UCSD-AML1 (cell line): ENCODE measurements at regions not wholly inside any gene's neighbourhood (a gene's known extent, or its start where the extent isn't known, plus 50 kb on each side); places are given as distances from the start of the nearest gene placed in this dataset.
"Not testable (repeated sequence)": the region's sequence is repeated elsewhere in the genome, so short reads cannot be mapped to it uniquely, and the experiment has no call there.

Experiments
- DNase-seq: peaks from one replicate; lab custom pipeline; 2025; ENCODE audit not compliant: unreplicated experiment; lab: John Stamatoyannopoulos, UW

DNA sequence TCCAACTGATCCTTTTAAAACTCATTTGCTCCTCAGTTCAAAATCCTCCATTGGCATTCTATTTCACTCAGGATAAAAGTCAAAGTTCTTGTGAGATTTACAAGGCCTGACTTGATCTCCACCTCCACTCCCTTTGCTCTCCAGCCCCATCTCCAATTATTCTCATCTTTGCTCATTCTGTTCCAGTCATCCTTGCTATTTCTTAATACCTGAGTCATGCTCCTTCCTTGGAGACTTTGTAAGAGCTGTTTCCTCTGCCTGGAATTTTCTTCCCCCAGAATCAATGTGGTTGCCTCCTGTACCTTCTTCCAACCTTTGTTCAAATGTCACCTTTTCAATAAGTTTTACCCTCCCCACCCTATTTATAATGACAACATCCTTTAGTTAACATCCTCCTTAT, 373.5 kb downstream of the HTR1B start:
- DNase-seq: no peak

DNA sequence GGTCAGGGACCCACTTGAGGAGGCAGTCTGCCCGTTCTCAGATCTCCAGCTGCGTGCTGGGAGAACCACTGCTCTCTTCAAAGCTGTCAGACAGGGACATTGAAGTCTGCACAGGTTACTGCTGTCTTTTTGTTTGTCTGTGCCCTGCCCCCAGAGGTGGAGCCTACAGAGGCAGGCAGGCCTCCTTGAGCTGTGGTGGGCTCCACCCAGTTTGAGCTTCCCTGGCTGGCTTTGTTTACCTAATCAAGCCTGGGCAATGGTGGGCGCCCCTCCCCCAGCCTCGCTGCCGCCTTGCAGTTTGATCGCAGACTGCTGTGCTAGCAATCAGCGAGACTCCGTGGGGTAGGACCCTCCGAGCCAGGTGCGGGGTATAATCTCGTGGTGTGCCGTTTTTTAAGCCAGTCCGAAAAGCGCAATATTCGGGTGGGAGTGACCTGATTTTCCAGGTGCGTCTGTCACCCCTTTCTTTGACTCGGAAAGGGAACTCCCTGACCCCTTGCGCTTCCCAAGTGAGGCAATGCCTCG, 375.4 kb downstream of the HTR1B start:
- DNase-seq: not testable (repeated sequence)

DNA sequence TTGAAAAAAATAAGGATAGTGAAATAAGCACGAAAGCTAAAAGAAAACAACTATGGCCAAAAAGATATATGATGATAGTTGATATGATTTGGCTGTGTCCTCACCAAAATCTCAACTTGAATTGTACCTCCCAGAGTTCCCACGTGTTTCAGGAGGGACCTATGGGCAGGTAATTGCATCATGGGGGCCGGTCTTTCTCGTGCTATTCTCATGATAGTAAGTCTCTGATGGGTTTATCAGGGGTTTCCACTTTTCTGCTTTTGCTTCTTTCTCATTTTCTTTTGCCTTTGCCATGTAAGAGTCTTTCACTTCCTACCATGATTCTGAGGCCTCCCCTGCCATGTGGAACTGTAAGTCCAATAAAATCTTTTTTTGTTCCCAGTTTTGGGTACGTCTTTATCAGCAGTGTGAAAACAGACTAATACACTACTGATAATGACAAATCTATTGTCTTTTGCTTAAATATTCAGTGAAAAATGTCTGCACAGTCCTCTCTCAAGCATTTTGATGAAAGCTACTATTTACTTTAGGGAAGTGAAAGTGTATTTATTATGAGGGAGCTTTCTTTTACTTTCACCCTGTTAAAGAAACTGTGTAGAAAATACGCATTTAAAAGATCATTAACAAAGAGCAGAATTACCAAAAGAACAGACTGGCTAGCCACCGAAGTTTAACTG, 389.1 kb downstream of the HTR1B start:
- DNase-seq: no peak

DNA sequence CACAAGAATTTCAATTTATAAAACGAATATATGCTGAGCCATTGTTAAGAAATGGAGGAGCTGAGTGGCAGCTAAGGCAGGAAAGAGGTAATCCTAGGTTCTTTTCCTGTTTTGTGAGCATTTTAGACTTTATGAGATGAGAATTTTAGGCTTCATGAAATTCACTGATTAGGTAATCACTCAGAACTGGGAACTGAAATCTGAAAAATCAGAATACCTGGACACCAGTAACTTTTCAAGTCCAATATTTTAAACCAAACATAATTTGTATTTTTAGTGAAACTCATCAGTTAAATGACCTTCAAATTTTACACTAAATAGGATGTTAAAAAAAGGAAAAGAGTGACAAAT, 389.9 kb downstream of the HTR1B start:
- DNase-seq: no peak

DNA sequence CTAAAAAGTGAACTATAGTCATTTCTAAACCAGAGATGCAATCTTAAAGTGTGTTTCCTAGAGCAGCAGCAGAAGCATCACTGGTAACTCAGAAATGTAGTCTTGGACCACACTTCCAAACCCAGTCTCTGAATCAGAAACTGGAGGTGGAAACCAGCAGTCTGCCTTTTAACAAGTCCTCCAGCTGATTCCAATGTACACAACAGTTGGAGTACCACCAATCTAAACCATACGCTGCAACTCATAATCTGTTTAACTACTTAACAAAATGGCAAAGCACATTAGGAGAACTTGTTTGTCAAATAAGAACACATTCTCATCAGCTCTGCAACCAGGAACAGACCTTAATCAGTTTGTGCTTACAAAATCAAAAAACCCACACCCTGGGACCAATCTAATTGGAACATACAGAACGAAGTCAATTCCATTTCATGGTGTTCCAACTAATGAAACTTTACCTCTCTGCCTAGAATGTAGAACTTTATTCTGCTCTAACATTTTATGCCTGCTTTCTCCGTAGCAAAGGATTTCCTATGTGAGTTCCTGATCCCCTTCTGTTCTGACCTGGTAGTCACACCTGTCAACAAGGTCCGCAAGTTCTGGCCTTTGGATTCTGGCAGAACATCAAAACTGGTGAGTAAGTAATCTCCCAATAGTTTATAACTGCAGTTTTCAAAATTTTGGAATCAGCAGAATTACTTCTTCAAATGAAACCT, 390.4 kb downstream of the HTR1B start:
- DNase-seq: no peak

DNA sequence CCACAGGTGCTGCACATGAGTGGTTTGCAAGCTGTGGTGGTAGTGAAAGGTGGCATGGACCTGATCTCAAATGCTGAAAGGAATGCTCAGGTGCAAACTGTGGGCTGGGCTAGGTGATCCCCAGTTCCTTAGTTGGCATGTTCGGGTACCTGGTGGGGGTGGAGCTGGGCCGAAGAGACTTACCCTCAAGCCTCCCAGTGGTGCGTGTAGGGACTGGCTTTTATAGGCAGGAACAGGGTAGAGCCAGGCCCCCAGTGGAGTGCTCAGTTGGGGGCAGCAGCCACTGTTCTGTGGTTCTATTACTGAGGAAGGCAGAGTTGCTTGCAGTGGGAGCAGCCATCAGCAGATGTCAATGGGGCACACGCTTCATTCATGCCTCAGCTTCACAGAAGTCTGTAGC, 399.8 kb downstream of the HTR1B start:
- DNase-seq: no peak

DNA sequence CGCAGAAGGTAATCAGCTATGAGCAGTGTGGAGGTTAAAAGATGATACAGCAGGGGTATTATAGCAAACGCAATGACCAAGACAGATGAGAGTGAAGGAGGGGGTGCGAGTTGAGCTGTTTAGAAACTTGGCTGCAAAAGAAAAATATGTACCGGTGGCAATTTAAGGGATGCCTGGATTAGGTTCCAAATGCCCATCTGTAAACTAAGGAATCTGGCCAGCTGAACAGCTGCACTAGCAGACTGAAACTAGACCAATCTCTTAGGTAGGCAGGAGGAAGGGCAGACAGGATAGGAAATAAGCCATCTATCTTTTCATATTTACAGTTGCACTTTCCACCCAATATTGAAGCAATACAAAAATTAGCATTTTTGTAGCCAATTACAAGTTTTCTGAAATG, 407.6 kb downstream of the HTR1B start:
- DNase-seq: no peak

DNA sequence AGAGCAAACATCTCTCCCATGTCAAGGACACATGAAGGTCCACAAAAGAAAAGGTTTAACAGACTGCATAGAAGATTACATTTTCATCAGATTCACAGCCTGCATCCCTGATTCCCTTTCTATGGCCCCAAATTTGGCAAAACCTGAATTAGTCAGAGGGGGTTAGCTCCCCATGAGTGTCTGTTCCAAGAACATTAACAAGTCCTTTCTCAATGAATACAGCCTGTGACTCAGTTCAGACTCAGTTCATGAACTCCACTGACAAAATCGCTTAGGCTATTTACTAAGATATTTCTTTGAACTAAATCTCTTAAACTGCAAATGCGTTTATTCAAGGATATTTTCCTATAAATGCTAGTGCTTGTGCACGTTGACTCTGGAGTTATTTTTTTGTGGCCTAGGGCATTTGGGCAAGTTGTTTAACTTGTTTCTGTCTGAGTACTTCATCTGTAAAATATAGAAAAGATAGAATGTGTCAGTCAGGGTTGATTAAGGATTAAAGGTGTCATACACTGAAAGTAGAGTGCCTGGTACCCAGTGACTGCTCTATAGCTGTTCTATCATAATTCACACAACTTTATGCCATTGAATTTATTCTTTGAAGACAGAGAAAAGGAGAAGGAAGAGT, 422.6 kb downstream of the HTR1B start:
- no peak for DNase-seq

DNA sequence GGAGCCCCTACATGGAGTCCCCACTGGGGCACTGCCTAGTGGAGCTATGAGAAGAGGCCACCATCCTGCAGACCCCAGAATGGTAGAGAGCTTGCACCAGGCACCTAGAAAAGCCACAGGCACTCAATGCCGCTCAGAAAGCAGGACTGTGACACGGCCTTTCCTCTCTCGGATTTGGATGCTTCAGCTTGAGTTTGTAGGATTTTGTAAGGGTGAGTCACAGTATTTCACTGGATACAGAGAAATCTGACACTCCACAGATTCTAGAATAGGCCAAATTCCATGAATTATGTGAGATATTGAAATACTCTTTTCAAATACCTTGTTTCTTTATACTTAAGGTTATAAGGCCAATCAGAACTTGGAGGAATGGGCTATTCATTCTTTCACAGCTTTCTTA, 424.5 kb downstream of the HTR1B start:
- DNase-seq: no peak

DNA sequence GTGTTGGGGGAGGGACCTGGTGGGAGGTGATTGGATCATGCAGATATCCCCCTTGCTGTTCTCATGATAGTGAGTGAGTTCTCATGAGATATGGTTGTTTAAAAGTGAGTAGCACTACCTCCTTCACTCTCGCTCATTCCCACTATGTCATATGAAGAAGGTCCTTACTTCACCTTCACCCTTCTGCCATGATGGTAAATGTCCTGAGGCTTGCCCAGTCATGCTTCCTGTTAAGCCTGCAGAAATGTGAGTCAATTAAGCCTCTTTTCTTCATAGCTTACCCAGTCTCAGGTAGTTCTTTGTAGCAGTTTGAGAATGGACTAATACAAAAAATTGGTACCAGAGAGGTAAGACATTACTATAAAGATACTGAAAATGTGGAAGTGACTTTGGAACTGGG, 425.9 kb downstream of the HTR1B start:
- DNase-seq: no peak

DNA sequence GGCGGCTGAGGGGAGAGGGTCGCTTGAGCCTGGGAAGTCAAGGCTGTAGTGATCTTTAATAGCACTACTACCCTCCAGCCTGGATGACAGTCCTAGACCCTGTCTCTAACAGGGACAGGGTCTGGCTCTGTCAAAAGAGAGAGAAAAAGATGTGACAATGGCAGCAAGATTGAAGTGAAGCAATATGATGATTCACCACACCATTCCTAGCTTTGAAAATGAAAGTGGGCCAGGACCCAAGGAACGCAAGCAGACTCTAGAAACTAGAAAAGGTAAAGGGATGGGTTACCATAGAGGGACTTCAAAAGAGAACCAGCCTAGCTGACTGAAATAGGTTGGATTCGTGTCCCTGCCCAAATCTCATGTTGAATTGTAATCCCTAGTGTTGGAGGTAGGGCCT, 426.9 kb downstream of the HTR1B start:
- no peak for DNase-seq

DNA sequence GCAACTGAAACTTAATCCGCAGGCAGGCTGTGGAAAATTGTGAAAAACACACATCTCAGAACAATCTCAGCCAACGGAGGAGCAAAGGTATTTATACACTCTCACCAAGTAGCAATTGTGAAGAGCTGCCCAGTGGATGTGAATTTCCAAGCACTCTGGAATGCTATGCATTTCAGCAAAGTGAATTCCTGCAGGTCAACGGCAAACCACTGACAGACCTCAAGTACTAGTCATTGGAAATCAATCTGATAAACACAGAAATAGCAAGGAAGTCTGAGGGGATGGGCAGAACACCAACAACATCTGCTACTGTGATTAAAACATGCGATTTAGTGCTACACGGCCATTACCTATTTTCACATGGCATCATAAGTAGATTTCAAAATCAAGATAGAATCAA, 429.1 kb downstream of the HTR1B start:
- DNase-seq: no peak

DNA sequence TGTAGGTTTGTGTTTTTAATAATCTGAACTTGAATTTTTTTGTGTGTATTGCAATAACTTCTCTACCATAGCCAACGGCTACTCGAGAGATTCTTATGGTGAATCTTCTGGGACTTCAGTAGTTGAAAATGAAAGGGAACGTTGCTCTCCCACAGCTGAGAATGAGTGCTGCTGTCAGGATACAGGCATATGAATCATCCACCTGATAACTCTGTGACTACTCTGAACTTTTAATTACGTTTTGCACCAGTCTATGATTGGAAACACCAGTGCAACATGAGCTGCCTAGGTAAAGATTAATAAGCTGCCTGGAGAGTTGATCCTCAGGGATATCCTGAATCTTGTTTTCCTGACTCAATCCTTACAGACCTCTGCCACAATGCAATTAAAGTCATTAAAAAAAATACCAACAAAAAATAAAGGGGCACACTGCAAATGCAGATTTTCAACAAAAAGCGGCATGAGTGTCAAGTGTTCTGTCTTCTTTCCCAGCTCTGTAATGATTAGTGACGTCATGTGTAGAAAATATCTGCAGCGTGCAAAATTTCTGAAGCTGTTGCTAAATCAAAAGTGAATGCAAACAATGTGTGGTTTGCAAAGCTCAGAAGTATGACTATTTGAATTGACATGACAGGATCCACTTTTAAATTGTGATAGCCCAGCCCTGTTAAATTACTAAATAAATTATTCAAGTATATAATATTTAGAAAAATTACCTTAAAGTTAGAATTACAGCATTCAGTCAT, 432.2 kb downstream of the HTR1B start:
- DNase-seq: no peak

DNA sequence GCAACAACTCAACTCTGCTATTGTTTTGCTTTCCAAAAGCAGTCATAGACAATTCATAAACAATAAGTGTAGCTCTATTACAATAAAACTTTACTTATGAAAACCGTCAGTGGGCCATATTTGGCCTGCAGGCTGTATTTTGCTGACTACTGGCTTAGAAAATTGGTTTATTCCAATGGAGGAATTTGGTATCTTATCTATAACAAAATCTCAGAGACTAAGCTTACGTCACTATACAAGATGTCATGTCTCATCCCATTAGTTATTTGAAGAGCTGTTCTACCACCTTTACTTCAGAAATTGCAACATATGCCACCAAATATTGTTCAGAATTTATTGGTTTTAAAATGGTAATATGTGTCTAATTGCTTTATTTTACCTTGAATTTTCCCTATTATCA, 436.9 kb downstream of the HTR1B start:
- no peak for DNase-seq

DNA sequence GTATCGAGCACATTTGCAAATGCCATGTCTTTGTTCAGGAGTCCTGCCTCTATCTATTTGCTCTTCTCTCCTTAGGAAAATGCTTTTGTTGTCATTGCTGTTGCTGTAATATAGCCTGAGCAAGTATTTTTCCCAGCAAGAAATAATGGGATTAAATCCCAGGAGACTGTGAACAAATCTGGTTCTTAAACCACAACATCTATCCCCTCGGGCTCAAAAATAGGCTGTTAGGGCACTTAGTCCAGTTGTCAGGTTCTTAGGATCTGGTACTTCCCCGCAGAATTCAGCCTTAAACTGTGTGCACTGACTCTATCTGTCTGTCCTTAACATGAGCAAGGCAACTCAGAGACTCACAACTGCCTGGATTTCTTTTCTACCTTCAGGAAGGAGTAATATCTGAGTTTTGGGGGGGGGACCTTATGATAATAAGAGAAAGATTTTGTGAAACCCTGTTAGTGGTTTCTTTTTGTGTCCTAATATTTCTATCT, 437.5 kb downstream of the HTR1B start:
- DNase-seq: no peak

DNA sequence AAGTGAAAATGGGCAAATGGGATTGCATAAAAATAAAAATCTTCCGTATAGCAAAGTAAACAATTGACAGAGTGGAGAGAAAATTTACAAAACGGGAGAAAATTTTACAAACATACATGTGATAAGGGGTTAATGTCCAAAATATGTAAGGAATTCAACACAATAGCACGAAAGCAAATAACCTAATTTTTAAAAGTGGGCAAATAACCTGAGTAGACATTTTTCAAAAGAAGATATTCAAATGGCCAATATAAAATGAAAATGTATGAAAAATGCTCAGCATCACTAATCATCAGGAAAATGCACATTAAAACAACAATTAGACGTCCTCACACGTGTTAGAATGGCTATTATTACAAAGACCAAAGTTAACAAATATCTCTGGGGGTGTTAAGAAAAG, 441.5 kb downstream of the HTR1B start:
- DNase-seq: no peak

DNA sequence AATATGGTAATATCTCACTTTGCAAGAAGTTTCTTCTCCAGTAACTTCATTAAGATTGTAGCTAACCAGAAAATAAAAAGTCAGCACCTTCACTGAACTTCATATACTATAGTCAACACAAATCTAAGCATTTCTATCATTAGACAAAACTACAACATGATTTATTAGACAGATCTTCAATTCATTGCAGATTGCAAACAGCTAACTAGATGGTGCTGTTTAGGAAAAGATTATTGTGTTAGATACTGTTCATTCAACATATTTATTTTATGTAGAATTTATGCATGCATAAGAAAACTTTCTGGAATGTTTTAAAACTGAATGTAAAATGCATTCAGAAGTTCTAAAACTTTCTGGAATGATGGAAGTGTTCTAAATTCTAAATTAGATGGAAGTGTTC, 442.1 kb downstream of the HTR1B start:
- DNase-seq: no peak

DNA sequence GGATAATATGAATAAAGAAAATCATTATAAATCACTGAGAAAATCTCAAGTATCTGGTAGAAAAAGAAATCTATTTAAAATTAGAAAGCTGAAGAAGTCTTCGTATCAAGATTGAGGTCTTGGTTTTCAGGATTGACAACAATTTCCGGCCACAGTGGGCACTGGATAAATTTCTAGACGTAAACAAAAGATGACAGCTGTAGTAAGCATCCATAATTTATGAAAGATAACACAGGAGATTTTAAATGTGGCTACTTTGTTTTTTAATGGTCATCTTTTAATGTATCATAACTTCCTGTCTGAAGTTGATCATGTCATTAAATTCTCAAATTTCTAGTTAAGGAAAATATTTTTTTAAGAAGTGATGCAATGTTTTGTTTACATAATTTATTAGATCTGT, 444.2 kb downstream of the HTR1B start:
- DNase-seq: no peak

DNA sequence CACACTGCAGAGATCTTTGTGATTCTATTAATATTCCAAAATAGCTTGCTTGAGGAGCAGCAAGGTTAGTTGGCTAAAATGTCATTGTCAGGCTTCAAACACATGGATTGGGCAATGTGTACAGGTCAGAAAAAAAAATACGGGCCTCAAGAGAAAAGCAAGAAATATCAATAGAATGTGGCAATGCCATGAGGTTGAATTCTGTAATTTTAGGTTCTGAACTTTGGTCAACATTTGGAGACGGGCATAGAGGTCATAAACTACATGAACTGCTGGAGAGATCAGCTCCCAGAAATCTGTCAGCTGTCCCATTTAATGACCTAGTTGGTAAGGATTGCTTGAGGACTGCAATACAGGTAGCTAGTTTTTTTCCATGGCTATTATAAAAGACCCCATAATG, 445.8 kb downstream of the HTR1B start:
- no peak for DNase-seq

DNA sequence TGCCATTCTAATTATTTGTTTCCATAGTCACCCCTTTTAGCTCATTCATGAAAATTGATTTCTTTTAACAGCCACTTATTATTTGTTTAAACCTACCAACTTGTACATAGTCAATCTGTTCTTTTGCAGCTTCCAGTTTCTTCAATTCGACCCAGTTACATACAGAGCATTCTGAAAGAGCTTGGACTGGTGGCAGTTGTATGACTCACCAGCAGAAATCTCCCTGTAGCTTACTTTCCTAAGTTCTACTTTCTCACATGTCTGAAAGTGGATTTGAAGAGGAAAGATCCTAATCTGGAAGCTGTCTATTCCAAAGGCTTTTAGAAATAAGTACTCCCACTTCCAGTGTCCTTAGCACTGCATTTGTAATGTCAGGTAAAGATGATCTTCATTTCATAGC, 447.9 kb downstream of the HTR1B start:
- DNase-seq: no peak

DNA sequence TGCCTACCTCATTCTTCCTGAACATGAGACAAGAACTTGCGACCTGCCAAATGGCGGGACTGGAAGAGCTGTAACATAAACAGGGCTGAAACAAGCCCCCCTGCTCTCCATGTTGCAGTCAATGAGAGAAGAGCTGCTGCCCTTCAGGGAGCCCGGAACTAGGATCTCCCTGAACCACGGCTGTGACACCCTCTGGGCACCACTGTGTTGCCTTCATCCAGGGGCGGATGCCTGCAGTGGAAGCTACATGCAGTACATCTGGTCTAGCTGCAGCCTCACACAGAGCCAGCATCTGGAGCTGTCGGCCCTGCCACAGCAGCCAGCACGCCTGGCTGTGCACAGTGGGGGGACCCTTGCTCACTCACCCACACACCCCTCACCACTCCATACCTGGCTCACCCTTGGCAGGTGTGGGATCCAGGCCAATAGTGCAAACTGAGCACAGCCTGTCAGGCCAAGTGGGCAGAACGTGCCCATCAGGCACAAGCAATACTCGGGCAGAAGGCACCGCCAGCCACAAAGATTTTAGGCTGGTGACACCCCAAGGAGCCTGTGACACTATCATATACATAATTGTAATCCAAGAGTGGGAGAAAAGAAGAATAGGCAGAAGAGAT, 451.3 kb downstream of the HTR1B start:
- DNase-seq: no peak
